ENCODE measurements at regions not wholly inside any gene's neighbourhood (a gene's known extent, or its start where the extent isn't known, plus 50 kb on each side); places are given as distances from the start of the nearest gene placed in this dataset.
"Not testable (repeated sequence)": the region's sequence is repeated elsewhere in the genome, so short reads cannot be mapped to it uniquely, and the experiment has no call there.

DNA sequence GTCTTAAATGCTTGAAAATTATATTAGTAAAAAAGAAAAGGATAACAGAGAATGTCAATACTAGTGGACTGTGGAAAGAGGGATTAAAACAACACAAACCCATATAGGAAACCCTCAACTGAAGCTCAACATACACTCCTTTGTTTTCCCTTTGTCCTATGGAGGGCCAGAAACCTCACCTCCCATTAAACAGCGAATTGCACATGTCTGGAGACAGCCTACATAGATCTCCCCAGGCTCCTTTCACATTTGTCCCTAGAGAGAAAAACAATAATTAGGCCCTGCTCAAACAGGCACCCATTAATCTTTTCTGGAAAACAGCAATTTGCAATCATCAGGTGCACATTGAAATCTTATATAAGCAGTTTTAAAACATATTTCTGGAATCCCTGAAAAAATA lies 87.6 kb upstream of the SEMA3D start:
- no peak for TF ChIP-seq CTCF (IDR thresholded peaks at IDR 0.05)
- TF ChIP-seq POLR2A (IDR thresholded peaks at IDR 0.05) = no peak
- Histone ChIP-seq H3K4me3 (replicated peaks in 1 of 3) (no peak overlapping the region), H3K27ac (no peak overlapping the region), H3K4me1 (no peaks in the 10 kb centered on the region), H3K27me3 (no peaks in the 10 kb centered on the region), H3K36me3 (no peaks in the 10 kb centered on the region), H3K9me3 (no peaks in the 10 kb centered on the region)
- 63 to 75% methylated on average over 1 of the region's 1 CpG for WGBS, 2 donors
- no peak for DNase-seq
- intact Hi-C loops (cut with DNase I) = no loop called here

DNA sequence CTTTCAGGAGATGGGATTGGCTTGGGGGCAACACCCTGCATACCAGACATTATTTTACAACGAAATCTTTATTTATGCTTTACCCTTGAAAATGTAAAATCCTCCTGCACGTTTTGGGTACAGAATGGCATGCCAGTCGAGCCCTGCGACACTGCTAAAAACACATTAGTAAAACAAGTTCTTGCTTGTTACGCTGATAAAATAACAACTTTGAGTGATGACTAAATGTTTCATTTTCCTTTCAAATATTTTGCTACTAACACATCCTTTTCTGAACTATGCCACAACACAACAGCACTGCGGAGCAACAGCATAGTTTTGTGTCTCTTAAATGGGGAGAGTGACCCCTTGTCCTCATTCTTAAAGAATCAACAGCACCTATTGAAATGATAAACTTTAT lies 76.0 kb upstream of the SEMA3D start:
- peak in 1 of 2 donors; percentile 20 for DNase-seq
- Histone ChIP-seq H3K27ac (no peak overlapping the region), H3K27me3 (no peaks in the 10 kb centered on the region), H3K4me1 (no peaks in the 10 kb centered on the region), H3K36me3 (no peaks in the 10 kb centered on the region), H3K4me3 (replicated peaks in 1 of 3) (no peak overlapping the region), H3K9me3 (no peaks in the 10 kb centered on the region)
- 36 to 42% methylated on average over 6 of the region's 6 CpGs for WGBS, 2 donors
- no peak for TF ChIP-seq POLR2A (IDR thresholded peaks at IDR 0.05)
- no peak for TF ChIP-seq CTCF (IDR thresholded peaks at IDR 0.05)
- intact Hi-C loops (cut with DNase I) = no loop called here

- intact Hi-C loops (cut with DNase I) = no loop called here
- 85 to 88% methylated on average over 2 of the region's 2 CpGs for WGBS, 2 donors
- Histone ChIP-seq H3K27me3 (no peaks in the 10 kb centered on the region), H3K36me3 (no peaks in the 10 kb centered on the region), H3K4me1 (no peaks in the 10 kb centered on the region), H3K9me3 (no peaks in the 10 kb centered on the region), H3K4me3 (replicated peaks in 1 of 3) (no peak overlapping the region), H3K27ac (no peak overlapping the region)
- no peak for DNase-seq
- TF ChIP-seq POLR2A (IDR thresholded peaks at IDR 0.05) (no peak), CTCF (IDR thresholded peaks at IDR 0.05) (no peak)
Measured at GRCh38 chr7:85261336-85261735, 74.5 kb upstream of the SEMA3D start.

DNA sequence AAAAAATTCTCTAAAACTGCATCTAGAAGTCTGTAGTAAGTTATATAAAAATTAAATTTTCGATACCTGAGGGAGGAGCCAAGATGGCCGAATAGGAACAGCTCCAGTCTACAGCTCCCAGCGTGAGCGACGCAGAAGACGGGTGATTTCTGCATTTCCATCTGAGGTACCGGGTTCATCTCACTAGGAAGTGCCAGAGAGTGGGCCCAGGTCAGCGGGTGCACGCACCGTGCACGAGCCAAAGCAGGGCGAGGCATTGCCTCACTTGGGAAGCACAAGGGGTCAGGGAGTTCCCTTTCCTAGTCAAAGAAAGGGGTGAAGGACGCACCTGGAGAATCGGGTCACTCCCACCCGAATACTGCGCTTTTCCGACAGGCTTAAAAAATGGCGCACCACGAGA lies 62.9 kb upstream of the SEMA3D start:
- WGBS, 2 donors = 94 to 97% methylated on average over 19 of the region's 19 CpGs
- not testable (repeated sequence) for DNase-seq

DNA sequence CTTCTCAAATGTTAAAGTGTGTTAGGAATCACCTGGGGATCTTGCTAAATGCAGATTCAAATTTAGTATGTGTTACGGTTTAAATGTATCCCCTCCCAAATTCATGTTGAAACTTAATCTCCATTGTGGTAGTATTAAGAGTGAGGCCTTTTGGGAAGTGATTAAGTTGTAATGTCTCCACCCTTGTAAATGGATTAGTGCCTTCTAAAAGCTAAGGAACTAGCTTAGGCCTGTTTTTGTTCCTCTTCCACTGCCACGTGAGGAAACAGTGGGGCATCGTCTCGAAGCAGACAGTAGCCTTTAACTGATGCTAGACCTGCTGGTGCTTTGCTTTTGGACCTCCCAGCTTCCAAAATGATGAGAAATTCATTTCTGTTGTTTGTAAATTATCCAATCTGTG lies 52.3 kb upstream of the SEMA3D start:
- DNase-seq = no peak
- intact Hi-C loops (cut with DNase I) = no loop called here
- WGBS, 2 donors = 78 to 80% methylated on average over 4 of the region's 4 CpGs
- no peaks in the 10 kb centered on the region for H3K9me3 ChIP-seq
- H3K27me3 ChIP-seq = no peaks in the 10 kb centered on the region
- no peaks in the 10 kb centered on the region for H3K4me1 ChIP-seq
- no peak overlapping the region for H3K27ac ChIP-seq
- TF ChIP-seq CTCF (IDR thresholded peaks at IDR 0.05) (no peak), POLR2A (IDR thresholded peaks at IDR 0.05) (no peak)
- no peak overlapping the region for H3K4me3 ChIP-seq (replicated peaks in 1 of 3)
- H3K36me3 ChIP-seq = no peaks in the 10 kb centered on the region

More for the DNA sequence above, 62.9 kb upstream of the SEMA3D start:
- H3K27me3 ChIP-seq; H3K27ac ChIP-seq; H3K4me1 ChIP-seq; H3K9me3 ChIP-seq; H3K36me3 ChIP-seq; intact Hi-C loops (cut with DNase I); H3K4me3 ChIP-seq (replicated peaks in 1 of 3): not testable (repeated sequence)

- Histone ChIP-seq H3K4me3 (replicated peaks in 1 of 3) (no peak overlapping the region), H3K27ac (no peak overlapping the region), H3K9me3 (no peaks in the 10 kb centered on the region), H3K4me1 (no peaks in the 10 kb centered on the region), H3K36me3 (no peaks in the 10 kb centered on the region), H3K27me3 (no peaks in the 10 kb centered on the region)
- intact Hi-C loops (cut with DNase I) = no loop called here
- 90 to 91% methylated on average over 4 of the region's 4 CpGs for WGBS, 2 donors
- DNase-seq = no peak
- TF ChIP-seq CTCF (IDR thresholded peaks at IDR 0.05) (no peak), POLR2A (IDR thresholded peaks at IDR 0.05) (no peak)
Measured at GRCh38 chr7:85237721-85238120, 50.9 kb upstream of the SEMA3D start.
